ENCODE measurements at regions not wholly inside any gene's neighbourhood (a gene's known extent, or its start where the extent isn't known, plus 50 kb on each side); places are given as distances from the start of the nearest gene placed in this dataset.

GRCh38 chr11:114876234-114876633, 197.9 kb downstream of the NXPE2 start:
- DNase-seq (ENCODE audit: low read depth, low spot score) = no peak

GRCh38 chr11:114877976-114878375, 199.6 kb downstream of the NXPE2 start:
- DNase-seq (ENCODE audit: low read depth, low spot score) = no peak

- no peak for DNase-seq (ENCODE audit: low read depth, low spot score)
Measured at GRCh38 chr11:114880442-114880841, 202.1 kb downstream of the NXPE2 start.

GRCh38 chr11:114883472-114883871, 205.1 kb downstream of the NXPE2 start:
- DNase-seq (ENCODE audit: low read depth, low spot score) = peak; percentile 9

GRCh38 chr11:114886644-114887265, 208.4 kb downstream of the NXPE2 start:
- peak; percentile 39 for DNase-seq (ENCODE audit: low read depth, low spot score)

- DNase-seq (ENCODE audit: low read depth, low spot score) = no peak
Measured at GRCh38 chr11:114889594-114890011, 211.3 kb downstream of the NXPE2 start.

GRCh38 chr11:114890038-114890437, 211.7 kb downstream of the NXPE2 start:
- DNase-seq (ENCODE audit: low read depth, low spot score) = no peak

GRCh38 chr11:114891911-114892310, 213.6 kb downstream of the NXPE2 start:
- no peak for DNase-seq (ENCODE audit: low read depth, low spot score)

- DNase-seq (ENCODE audit: low read depth, low spot score) = no peak
Measured at GRCh38 chr11:114892381-114893197, 214.3 kb downstream of the NXPE2 start.

- no peak for DNase-seq (ENCODE audit: low read depth, low spot score)
Measured at GRCh38 chr11:114893329-114893728, 215.0 kb downstream of the NXPE2 start.

GRCh38 chr11:114896594-114896993, 218.3 kb downstream of the NXPE2 start:
- DNase-seq (ENCODE audit: low read depth, low spot score) = no peak

- no peak for DNase-seq (ENCODE audit: low read depth, low spot score)
Measured at GRCh38 chr11:114909866-114910265, 231.5 kb downstream of the NXPE2 start.

- DNase-seq (ENCODE audit: low read depth, low spot score) = no peak
Measured at GRCh38 chr11:114912826-114913225, 234.5 kb downstream of the NXPE2 start.

- no peak for DNase-seq (ENCODE audit: low read depth, low spot score)
Measured at GRCh38 chr11:114914231-114915005, 236.1 kb downstream of the NXPE2 start.

- DNase-seq (ENCODE audit: low read depth, low spot score) = peak; percentile 15
Measured at GRCh38 chr11:114915871-114916805, 237.8 kb downstream of the NXPE2 start.

GRCh38 chr11:114918286-114918685, 240.0 kb downstream of the NXPE2 start:
- DNase-seq (ENCODE audit: low read depth, low spot score) = no peak

- no peak for DNase-seq (ENCODE audit: low read depth, low spot score)
Measured at GRCh38 chr11:114921697-114922096, 243.4 kb downstream of the NXPE2 start.

GRCh38 chr11:114924042-114924441, 245.7 kb downstream of the NXPE2 start:
- DNase-seq (ENCODE audit: low read depth, low spot score) = peak; percentile 16

- DNase-seq (ENCODE audit: low read depth, low spot score) = peak; percentile 66
Measured at GRCh38 chr11:114925591-114925990, 247.3 kb downstream of the NXPE2 start.

- DNase-seq (ENCODE audit: low read depth, low spot score) = no peak
Measured at GRCh38 chr11:114928260-114928870, 250.0 kb downstream of the NXPE2 start.
